Activated CD8-positive, alpha-beta memory T cell treated with anti-CD3 and anti-CD28 coated beads for 36 hours (primary cell): ENCODE measurements at regions not wholly inside any gene's neighbourhood (a gene's known extent, or its start where the extent isn't known, plus 50 kb on each side); places are given as distances from the start of the nearest gene placed in this dataset.

Experiments
- CTCF ChIA-PET: fragments of 350-600 bp; sonication (Branson Sonifier 250); formaldehyde crosslinking; loops from one replicate; lab custom pipeline; 2021; ENCODE audit warnings: antibody characterized with exemption; lab: Charles Lee
- POLR2A ChIA-PET: fragments of 350-600 bp; sonication (Branson Sonifier 250); formaldehyde crosslinking; loops from one replicate; lab custom pipeline; 2021; ENCODE audit warnings: antibody characterized with exemption; lab: Charles Lee

DNA sequence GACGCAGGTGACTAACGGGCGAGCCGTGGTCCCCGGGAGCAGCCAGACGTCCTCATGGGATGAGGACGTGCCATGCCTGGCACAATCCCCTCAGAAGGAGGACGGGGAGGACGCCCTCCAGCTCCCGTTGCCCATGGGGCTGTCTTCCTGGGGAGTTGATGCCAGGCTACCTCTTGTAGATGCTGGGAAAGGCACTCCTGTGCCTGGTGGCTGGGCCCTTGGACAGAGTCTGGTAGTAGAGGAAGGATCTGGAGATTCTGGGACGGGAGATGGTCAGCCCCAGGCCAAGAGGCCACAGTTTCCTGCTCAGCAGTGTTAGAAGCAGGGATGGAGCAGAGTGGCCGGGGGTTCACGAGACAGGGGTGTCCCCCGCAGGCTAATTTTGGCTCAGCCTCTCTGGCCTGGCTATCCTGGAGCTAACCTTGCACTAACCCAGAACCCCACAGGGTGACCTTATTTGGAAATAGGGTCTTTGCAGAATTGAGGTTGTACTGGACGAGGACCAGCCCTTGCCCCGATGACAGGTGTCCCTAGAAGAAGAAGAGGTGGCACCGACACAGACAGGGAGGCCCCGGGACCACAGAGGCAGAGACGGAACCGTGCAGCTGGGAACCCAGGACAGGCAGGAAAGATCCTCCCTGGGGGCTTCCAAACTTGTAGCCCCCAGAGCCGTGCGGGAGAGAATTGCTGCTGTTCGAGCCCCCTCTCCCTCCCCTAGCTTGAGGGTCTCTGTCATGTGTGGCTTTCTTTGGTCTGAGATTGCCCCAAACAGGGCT is 50.1 kb upstream of the ADRA2C start:
- POLR2A ChIA-PET: no interaction called here

DNA sequence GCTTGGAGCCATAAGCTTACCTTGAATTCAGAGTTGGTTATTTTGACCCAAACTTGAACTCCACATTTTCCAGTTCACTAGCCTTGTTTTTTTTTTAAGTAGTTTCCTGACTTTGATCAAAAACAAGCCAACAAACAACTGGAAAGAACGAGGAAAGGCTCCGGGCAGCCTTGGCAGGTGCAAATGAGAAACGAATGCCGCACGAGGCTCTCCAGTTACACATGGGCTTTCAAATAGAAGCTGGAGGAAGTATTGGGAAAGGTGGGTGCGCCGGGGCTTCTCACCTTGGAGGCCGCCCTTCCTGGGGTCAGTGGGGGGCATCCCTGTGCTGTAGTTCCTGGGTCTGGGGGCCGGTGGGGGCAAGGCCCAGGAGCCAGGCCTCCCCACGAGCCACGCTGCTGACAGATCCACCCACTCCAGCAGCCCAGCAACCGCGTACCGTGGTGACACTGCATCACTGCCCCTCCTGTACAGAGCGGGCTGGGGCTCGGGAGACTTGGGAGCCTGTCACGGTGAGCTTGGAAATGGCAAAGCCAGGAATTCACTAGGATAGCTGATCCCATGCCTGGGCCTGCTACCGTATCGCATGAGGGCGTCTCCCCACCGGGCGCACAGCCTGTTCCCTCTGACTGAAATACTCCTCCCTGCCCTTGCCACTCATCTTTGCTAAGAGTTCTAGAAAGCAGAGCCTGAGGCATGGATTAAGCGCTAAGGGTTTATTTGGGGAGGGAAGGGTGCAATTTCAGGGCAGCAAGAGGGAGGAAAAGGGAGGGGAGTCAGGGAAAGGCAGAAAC is 50.9 kb upstream of the ADRA2C start:
- ChIA-PET POLR2A (no interaction called here), CTCF (no interaction called here)

More for the DNA sequence above, 50.1 kb upstream of the ADRA2C start:
- CTCF ChIA-PET: no interaction called here

DNA sequence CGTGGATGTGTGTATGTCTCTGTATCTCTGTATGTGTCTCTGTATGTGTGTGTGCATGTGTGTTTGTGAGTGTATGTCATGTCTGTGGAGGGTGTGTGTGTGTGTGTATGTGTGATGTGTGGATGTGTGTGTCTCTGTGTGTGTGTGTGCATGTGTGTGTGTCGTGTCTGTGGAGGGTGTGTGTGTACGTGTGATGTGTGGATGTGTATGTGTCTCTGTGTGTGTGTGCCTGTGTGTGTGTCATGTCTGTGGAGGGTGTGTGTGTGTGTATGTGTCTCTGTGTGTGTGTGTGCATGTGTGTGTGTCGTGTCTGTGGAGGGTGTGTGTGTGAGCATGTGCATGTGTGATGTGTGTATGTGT is 51.6 kb upstream of the ADRA2C start:
- POLR2A ChIA-PET: no interaction called here
- CTCF ChIA-PET: no interaction called here

DNA sequence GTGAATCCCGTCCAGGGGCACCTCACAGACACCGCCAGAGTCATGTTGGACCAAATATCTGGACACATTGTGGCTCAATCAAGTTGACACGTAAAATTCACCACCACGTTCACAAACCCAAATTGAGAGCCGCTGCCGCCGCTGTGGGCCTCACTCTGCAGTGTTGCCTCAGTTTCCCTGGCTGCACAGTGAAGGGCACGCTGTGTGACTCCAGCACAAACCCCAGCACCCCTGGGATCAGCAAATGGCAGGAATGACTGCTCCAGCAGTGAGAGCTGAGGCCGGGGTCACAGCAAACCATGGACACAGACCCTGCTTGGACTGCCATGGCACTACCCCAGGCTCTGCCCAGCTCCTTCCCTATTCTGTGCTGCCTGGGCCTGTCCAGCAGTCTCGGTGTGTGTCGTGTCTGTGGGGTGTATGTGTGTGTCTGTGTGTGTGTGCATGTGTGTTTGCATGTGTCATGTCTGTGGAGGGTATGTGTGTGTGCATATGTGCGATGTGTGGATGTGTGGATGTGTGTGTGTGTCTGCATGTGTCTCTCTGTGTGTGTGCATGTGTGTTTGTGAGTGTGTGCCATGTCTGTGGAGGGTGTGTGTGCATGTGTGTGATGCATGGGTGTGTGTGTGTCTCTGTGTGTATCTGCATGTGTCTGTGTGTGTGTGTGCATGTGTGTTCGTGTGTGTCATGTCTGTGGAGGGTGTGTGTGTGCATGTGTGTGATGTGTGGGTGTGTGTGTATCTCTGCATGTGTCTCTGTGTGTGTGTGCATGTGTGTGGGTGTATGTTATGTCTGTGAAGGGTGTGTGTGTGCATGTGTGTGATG is 52.2 kb upstream of the ADRA2C start:
- ChIA-PET POLR2A (no interaction called here), CTCF (no interaction called here)

DNA sequence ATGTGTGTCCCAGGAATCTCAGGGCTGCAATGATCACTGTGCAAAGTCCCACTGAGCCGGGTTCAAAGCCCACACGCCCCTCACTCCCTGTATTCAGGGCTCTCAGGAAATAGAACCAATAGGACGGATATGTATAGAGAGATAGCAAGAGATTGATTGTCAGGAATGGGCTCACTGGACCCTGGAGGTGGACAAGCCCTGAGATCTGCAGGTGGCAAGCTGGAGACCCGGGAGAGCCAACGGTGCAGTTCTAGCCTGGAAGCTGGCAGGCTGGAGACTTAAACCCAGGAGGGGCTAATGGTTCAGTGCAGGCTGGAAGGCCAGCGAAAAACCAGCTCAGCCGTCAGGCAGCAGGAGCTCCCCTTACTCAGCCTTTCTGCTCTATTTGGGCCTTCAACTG is 52.8 kb upstream of the ADRA2C start:
- POLR2A ChIA-PET: no interaction called here
- CTCF ChIA-PET: no interaction called here

DNA sequence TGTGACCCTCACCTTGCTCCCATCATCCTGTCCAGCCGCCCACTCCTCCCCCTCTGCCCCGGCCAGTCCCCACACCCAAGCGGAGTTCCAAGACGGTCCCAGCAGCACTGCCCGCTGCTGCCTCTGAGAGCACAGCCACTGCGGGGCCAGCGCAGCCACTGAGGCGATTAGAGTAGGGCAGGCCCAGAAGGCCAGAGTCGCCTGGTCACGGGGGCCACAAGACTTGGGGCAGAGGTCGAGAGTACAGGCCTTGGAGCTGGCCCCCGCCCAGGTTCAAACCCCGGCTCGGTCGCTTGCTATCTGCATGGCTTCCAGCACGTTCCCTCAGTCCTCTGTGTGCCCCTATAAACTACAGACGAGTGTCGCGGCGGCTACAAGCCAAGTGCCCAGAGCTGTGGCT is 53.2 kb upstream of the ADRA2C start:
- ChIA-PET CTCF (no interaction called here), POLR2A (no interaction called here)

DNA sequence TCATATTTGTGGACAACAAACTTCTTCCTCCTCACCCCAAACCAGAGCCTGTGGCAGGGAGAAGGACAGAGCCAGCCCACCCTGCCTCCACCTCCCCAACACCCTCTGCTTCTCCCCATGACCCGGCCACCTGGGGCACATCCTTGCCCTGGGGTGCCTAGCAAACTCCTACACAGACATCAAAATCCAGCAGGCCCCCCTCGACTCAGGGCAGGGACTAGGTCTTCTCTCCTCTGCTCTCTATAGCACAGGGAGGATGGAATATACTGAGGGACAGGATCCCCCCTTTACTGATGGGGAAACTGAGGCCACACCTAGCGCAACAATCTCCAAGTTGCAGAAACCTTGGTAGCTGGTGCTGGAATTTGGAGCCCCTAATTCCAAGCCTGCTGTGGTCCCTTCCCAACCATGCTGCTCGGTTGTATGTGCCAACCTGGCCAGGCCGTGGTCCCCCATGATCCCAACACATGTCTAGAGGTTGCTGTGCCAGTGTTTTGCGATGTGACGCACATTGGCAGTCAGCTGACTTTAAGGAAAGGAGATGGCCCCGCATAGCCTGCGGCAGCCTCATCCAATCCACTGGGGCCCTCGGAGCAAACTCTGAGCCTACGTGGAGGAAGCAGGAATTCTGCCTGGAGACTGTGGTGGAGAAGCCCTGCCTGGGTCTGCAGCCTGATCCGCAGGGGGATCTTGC is 53.9 kb upstream of the ADRA2C start:
- POLR2A ChIA-PET: no interaction called here
- CTCF ChIA-PET: no interaction called here

DNA sequence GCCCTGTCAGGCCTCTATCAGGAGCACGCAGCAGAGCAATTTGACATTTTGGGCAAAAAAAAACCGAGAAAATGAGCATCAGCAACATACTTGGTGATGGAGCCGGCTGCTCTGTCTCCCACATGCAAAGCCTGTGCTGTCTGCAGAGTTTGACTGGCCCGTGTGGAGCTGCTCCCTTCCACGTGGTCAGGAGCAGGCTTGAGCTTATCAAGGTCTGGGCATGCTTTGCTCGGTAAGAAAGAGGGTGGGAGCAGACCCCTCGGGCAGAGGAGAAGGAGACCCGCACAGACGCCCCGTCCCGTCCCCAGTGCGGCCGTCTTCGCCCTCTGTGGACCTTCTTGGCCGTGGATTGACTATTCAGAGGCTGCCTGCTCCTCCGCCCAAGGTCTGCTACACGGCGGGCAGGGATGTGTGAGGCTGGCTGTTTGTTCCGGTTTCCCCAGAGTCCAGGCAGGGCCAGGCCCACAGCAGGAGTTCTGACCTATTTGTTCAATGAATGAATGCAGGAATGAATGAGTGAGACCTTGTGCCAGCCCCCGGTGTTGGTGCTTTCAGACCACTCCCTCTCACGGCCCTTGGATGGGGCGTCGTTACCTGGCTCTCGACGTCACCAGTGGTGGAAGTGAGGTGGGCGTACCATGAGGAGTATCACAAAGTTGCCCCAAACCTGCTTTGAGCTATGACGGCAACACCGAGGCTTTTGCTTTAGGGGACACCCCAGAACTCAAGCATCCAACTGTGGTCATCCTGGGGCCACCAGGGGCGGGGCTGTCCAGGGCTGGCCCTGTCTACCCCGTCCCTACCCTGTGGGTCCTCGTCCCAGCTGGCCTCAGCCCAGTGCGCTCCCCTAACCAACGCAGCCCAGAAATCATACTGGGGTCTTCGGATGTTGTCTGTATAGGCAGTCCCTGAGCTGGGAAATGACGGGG is 54.7 kb upstream of the ADRA2C start:
- POLR2A ChIA-PET: no interaction called here
- CTCF ChIA-PET: no interaction called here

DNA sequence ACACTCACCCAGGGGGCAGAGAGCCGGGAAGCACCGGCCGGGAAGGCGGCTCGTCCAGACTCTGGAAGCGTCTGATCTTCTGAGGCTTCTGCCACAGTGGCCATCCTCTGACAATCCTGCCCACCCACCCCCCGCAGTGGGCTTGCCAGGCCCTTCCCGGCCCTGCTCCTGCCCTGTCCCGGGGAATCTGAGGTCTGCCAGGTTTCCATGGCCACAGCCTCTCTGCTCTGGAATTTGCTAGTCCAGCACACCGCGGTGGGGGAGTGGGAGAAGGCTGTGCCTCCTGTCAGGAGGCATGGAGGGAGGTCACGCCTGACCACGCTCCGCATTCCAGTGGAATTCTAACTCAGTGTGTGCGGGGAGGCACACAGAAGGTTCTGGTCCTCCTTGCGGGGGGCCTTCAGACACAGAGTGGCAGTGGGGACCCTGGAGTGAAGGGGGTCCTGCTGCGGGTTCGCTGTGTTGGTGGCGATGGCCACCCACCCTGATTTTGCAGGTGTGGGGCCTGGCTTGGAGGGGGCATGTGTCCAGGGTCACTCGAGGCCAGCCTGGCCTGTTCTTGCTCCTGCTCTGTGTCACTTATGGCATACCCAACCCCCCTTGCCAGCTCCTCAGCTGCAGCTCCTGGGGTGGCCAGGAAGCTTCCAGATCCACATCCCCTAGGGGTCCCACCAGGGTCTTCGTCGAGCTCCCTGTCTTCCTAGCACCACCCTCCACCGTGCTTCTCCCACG is 55.6 kb upstream of the ADRA2C start:
- ChIA-PET POLR2A (no interaction called here), CTCF (no interaction called here)

DNA sequence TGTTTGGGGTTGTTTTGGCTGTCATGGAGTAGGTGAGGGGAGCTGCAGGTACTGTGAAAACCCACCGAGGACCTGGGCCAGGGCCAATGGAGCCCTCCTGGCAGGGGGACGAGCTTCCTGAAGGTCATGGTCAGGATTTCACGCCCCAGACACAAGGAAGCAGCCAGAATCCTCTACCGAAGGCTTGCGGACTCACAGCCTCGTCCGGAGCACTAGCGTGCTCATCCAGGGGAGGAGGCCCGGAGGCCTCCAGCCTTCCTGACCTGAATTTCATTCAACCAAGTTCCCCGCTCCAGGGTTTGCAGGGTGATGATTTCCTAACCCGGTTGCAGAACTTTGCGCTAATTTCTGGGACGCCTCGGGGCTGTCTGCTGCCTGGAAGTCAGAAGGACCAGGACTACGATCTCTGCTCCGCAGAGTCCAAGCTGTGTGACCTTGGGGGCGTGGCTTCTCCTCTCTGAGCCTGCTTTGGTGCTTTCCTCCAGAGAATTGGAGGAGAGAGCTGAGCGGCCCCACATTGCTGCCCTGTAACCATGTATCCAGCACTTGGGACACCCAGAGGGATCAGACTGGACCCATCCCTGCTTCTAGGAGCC is 56.2 kb upstream of the ADRA2C start:
- ChIA-PET CTCF (no interaction called here), POLR2A (no interaction called here)

DNA sequence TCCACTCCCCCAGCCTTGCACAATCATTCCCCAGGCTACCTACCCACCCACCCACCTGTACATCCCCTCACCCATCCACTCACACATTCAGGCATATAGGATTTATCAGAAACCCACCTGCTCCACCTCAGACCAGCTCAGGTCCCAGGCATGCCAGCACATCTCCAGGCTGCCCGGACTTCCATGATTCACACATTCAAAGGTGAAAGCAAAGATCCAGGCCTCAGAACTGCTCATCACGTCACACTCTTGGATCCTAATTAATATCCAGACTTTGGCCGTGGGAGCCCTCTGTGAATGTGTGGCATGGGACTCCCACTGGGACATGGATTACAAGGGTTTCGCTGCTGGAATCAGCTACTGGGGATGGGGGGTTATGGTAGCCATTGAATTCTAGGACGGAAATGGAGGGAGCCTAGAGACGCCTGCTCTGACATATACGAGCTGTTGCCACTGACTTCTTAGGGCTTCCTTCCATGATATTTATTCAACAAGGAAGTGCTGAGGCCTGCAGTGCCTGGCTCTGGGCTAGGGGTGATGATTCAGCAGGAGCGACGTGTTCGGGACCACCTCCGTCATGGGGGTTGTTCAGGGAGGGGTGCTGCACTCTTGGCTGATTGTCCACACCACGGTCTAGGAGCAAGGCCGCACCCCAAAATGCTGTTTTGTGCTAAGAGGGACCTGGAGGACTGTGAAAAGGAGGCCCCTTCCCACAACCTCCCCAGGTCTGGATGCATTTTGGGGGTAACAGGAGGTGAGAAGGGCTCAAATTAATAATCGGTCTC is 56.9 kb upstream of the ADRA2C start:
- CTCF ChIA-PET: no interaction called here
- POLR2A ChIA-PET: no interaction called here

DNA sequence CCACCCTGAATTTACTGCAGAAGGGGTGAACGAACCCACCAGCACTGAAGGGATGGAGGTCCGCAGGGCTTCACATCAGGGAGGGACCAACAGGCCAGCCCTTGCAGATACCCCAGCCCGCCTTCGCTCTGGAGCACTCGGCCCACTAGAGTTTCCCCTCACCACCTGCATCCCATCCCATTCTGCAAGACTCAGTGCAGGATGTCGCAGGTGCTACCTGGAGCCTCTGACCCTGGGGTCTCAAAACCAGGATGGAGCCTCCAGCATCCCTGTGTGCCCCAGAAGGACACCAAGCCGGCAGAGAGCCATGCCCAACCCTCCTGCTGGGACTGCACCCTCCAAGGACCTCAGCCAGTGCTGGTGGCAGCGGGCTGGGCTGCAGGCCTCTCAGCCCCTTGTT is 57.6 kb upstream of the ADRA2C start:
- ChIA-PET CTCF (no interaction called here), POLR2A (no interaction called here)

DNA sequence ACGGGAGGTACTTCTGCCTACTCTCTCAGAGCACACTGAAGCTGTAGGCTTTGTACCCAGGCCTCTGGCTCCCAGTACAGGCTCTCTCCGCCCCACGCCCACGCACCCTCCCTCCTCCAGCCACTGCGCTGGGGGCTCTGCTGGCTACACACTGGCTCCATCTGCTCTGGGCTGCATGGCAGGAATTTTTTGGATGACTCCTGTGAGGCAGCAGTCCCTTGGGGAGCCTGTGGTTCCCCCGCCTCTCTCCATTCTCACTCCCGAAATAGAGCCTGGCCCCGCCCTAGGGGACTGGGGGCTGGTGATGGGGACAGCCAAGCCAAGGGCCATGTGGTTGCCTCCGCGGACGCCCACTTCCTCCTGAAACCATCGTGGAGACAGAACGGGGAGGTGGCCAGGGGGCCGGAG is 58.1 kb upstream of the ADRA2C start:
- CTCF ChIA-PET: no interaction called here
- POLR2A ChIA-PET: no interaction called here

DNA sequence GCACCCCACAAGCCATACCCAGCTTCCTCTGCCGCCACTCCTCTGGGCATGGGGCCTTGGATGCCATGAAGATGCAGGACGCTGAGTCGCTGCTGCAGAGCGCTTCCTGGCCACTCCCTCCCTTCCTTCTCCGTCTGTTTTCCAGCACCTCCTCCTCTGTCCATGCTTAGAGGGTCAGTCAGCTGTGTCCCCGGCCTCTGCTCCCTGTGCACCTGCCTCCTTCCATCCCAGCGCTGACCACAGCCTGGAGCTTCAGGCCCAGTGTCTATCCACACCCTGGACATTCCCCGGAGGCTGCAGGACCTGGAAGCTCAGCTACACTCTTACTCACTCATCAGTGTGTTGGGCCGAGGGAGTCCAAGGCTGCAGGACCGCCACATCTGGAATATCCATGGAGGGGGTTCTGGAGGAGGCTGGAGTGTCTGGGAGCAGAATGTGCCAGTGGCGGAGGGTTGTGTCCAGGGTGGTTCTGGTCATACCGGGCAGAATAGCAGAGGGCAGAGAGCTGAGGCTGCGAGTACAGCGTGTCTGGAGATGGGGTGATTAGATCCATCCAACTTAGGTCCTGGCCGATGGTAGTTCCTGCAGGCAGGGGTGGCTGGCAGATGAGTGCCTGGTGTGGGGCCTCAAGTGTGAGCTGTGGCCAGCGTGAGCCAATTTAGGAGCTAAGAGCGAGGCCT is 58.6 kb upstream of the ADRA2C start:
- ChIA-PET CTCF (no interaction called here), POLR2A (no interaction called here)

DNA sequence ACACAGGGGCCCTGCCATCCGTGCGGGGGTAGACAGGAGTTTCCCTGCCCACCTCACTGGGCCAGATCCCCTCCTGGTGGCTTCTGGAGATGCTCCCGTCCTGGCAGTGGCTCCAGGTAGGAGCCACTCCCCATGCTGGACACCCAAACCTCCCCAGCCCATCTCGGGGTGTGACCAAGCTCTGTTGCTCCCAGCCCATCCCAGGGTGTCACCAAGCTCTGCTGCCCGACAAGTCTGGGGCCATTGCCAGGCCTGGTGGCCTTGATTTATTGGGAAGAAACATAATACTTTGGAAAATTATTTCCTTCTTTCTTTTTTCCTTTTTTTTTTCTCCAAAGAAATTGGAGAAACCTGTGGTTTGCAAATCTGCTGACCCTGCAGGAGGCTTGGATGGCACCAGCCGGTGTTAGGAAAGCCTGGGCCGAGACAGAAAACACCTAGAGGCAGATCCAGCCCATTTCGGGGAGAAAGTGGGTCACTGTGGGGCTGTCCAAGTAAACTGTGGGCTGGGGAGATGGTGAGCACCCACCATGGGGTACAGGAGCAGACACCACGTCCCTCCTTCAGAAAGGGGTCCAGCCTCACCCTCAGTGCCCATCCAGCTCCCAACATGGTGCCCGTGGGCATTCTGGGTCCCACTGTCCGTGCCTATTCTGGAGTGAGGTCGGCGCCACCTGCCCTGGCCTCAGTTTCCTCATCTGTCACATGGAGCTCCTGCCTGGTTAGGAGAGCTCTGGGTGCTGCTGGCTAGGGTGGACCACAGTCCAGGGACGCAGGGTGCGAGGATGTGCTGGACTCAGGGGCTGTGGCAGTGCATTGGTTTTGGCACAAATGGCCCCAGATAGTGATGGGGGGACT is 59.4 kb upstream of the ADRA2C start:
- POLR2A ChIA-PET: no interaction called here
- CTCF ChIA-PET: no interaction called here

DNA sequence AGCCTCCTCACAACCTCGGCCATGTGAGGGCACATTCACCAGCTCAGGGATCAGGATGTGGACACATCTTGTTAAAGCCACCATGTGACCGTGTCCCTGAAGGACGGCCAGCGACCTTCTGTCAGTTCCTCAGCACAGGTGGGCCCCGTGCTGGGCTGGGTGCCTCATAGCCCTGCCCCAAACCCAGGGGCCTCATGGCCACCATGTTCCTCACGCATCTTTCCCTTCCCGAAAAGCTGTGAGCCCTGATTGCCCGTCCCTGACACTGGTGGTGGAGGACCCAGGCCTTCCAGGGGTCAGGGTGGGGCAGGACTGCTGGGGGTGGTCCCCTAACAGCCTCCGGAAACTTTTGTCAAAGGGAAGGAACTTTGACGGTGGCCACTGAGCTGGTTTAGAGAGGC is 60.1 kb upstream of the ADRA2C start:
- POLR2A ChIA-PET: no interaction called here
- CTCF ChIA-PET: no interaction called here
